Erythroblast (primary cell): ENCODE measurements at regions not wholly inside any gene's neighbourhood (a gene's known extent, or its start where the extent isn't known, plus 50 kb on each side); places are given as distances from the start of the nearest gene placed in this dataset.

Experiments used
- GATA1 ChIP-seq: IDR thresholded peaks from 2 replicates; pipeline ENCODE4 v1.6.1; 2011; ENCODE audit warnings: low read depth, mild to moderate bottlenecking, control low read depth, low read length, moderate library complexity
- POLR2A ChIP-seq: IDR thresholded peaks from 2 replicates; pipeline ENCODE4 v1.6.1; 2011; ENCODE audit warnings: mild to moderate bottlenecking, low read length

GRCh38 chr4:153943738-153944415 lies 155.0 kb upstream of the SFRP2 start:
- TF ChIP-seq POLR2A: no peak
- TF ChIP-seq GATA1: no peak
